ENCODE measurements at regions not wholly inside any gene's neighbourhood (a gene's known extent, or its start where the extent isn't known, plus 50 kb on each side); places are given as distances from the start of the nearest gene placed in this dataset.

GRCh38 chr4:176971576-176972115 lies 178.9 kb upstream of the VEGFC start:
- Histone ChIP-seq H3K4me3 (ENCODE audit: low read length) (no peak overlapping the region), H3K9me2 (replicated peaks; ENCODE audit: control insufficient read depth, low read length) (no peaks in the 10 kb centered on the region), H3K79me2 (ENCODE audit: control insufficient read depth, low read length) (no peaks in the 10 kb centered on the region), H3F3A (ENCODE audit: control insufficient read depth, insufficient read depth) (no peaks in the 10 kb centered on the region), H3K4me2 (ENCODE audit: low read length) (no peak overlapping the region), H3K4me1 (ENCODE audit: control insufficient read depth, low read length) (no peaks in the 10 kb centered on the region), H4K20me1 (ENCODE audit: control insufficient read depth, insufficient read depth, low read depth, low read length) (no peaks in the 10 kb centered on the region), H3K27ac (ENCODE audit: low read depth, low read length) (no peak overlapping the region), H3K9me3 (ENCODE audit: control insufficient read depth, insufficient read depth, low read length) (no peaks in the 10 kb centered on the region), H3K27me3 (ENCODE audit: control insufficient read depth, low read length) (no peaks in the 10 kb centered on the region), H3K36me3 (ENCODE audit: control insufficient read depth, low read length) (no peaks in the 10 kb centered on the region)
- TF ChIP-seq EZH2phosphoT487 (IDR thresholded peaks at IDR 0.05; ENCODE audit: borderline replicate concordance, low read length) (no peak), CTCF (IDR thresholded peaks at IDR 0.05; ENCODE audit: low read depth, low read length, poor library complexity, severe bottlenecking) (no peak)

GRCh38 chr4:176979416-176979815 lies 186.7 kb upstream of the VEGFC start:
- Histone ChIP-seq H3K27ac (ENCODE audit: low read depth, low read length) (no peak overlapping the region), H3F3A (ENCODE audit: control insufficient read depth, insufficient read depth) (no peaks in the 10 kb centered on the region), H3K4me2 (ENCODE audit: low read length) (no peak overlapping the region), H4K20me1 (ENCODE audit: control insufficient read depth, insufficient read depth, low read depth, low read length) (no peaks in the 10 kb centered on the region), H3K9me2 (replicated peaks; ENCODE audit: control insufficient read depth, low read length) (no peaks in the 10 kb centered on the region), H3K4me3 (ENCODE audit: low read length) (no peak overlapping the region), H3K4me1 (ENCODE audit: control insufficient read depth, low read length) (no peaks in the 10 kb centered on the region), H3K79me2 (ENCODE audit: control insufficient read depth, low read length) (no peaks in the 10 kb centered on the region), H3K9me3 (ENCODE audit: control insufficient read depth, insufficient read depth, low read length) (no peaks in the 10 kb centered on the region), H3K27me3 (ENCODE audit: control insufficient read depth, low read length) (no peaks in the 10 kb centered on the region), H3K36me3 (ENCODE audit: control insufficient read depth, low read length) (no peaks in the 10 kb centered on the region)
- TF ChIP-seq CTCF (IDR thresholded peaks at IDR 0.05; ENCODE audit: low read depth, low read length, poor library complexity, severe bottlenecking): no peak
- TF ChIP-seq EZH2phosphoT487 (IDR thresholded peaks at IDR 0.05; ENCODE audit: borderline replicate concordance, low read length): no peak

GRCh38 chr4:176981074-176981473 lies 188.4 kb upstream of the VEGFC start:
- Histone ChIP-seq H3K4me1 (ENCODE audit: control insufficient read depth, low read length) (no peaks in the 10 kb centered on the region), H3K79me2 (ENCODE audit: control insufficient read depth, low read length) (no peaks in the 10 kb centered on the region), H3K36me3 (ENCODE audit: control insufficient read depth, low read length) (no peaks in the 10 kb centered on the region), H3K9me3 (ENCODE audit: control insufficient read depth, insufficient read depth, low read length) (no peaks in the 10 kb centered on the region), H3K9me2 (replicated peaks; ENCODE audit: control insufficient read depth, low read length) (no peaks in the 10 kb centered on the region), H4K20me1 (ENCODE audit: control insufficient read depth, insufficient read depth, low read depth, low read length) (no peaks in the 10 kb centered on the region), H3K4me2 (ENCODE audit: low read length) (no peak overlapping the region), H3K4me3 (ENCODE audit: low read length) (no peak overlapping the region), H3K27ac (ENCODE audit: low read depth, low read length) (no peak overlapping the region), H3K27me3 (ENCODE audit: control insufficient read depth, low read length) (no peaks in the 10 kb centered on the region), H3F3A (ENCODE audit: control insufficient read depth, insufficient read depth) (no peaks in the 10 kb centered on the region)
- no peak for TF ChIP-seq CTCF (IDR thresholded peaks at IDR 0.05; ENCODE audit: low read depth, low read length, poor library complexity, severe bottlenecking)
- TF ChIP-seq EZH2phosphoT487 (IDR thresholded peaks at IDR 0.05; ENCODE audit: borderline replicate concordance, low read length): no peak
